ENCODE measurements at regions not wholly inside any gene's neighbourhood (a gene's known extent, or its start where the extent isn't known, plus 50 kb on each side); places are given as distances from the start of the nearest gene placed in this dataset.

- Histone ChIP-seq H3K9me1 (replicated peaks; ENCODE audit: control insufficient read depth, extremely low read depth, insufficient read depth, low read length) (no peaks in the 10 kb centered on the region), H3K36me3 (ENCODE audit: control insufficient read depth in 2 of 2, extremely low read depth in 1 of 2, insufficient read depth in 2 of 2, low read length in 2 of 2) (no peaks in the 10 kb centered on the region), H3K9me3 (replicated peaks; ENCODE audit: control insufficient read depth, insufficient read depth, low read length) (no peaks in the 10 kb centered on the region), H2AFZ (ENCODE audit: low read depth, low read length) (no peak overlapping the region), H3K9ac (replicated peaks; ENCODE audit: extremely low read depth, insufficient read depth, low read length) (no peak overlapping the region), H3K27ac (ENCODE audit: insufficient read depth, low read depth, low read length) (no peak overlapping the region), H3K79me2 (ENCODE audit: control insufficient read depth, insufficient read depth, low read length) (no peaks in the 10 kb centered on the region), H3K4me3 (replicated peaks in 1 of 3; ENCODE audit: insufficient read depth in 1 of 3, low read depth in 1 of 3, low read length in 3 of 3) (no peak overlapping the region), H3K4me1 (ENCODE audit: control insufficient read depth, extremely low read depth, insufficient read depth, low read length) (no peaks in the 10 kb centered on the region), H4K20me1 (replicated peaks; ENCODE audit: control insufficient read depth, extremely low read depth, insufficient read depth, low read length) (no peaks in the 10 kb centered on the region), H3K27me3 (ENCODE audit: control insufficient read depth in 2 of 2, insufficient read depth in 2 of 2, low read length in 2 of 2) (peaks cover 6 to 8% of the 10 kb centered on the region in 2 experiments), H3K4me2 (ENCODE audit: insufficient read depth, low read length) (no peak overlapping the region)
- no TSS peak for BruUV-seq (replicated peaks)
- FAIRE-seq (no peak), DNase-seq (ENCODE audit: low read depth, low spot score) (no peak)
- POLR2A ChIA-PET: no interaction called here
- no peak for TF ChIP-seq FOS (IDR thresholded peaks at IDR 0.05; ENCODE audit: borderline replicate concordance, insufficient read depth, low read length)
- no peak for TF ChIP-seq GATA2 (IDR thresholded peaks at IDR 0.05; ENCODE audit: insufficient read depth, insufficient read length, low read depth, low read length)
- no peak for TF ChIP-seq MAX (IDR thresholded peaks at IDR 0.05; ENCODE audit: insufficient read depth, insufficient read length)
- TF ChIP-seq, protein P1, sequence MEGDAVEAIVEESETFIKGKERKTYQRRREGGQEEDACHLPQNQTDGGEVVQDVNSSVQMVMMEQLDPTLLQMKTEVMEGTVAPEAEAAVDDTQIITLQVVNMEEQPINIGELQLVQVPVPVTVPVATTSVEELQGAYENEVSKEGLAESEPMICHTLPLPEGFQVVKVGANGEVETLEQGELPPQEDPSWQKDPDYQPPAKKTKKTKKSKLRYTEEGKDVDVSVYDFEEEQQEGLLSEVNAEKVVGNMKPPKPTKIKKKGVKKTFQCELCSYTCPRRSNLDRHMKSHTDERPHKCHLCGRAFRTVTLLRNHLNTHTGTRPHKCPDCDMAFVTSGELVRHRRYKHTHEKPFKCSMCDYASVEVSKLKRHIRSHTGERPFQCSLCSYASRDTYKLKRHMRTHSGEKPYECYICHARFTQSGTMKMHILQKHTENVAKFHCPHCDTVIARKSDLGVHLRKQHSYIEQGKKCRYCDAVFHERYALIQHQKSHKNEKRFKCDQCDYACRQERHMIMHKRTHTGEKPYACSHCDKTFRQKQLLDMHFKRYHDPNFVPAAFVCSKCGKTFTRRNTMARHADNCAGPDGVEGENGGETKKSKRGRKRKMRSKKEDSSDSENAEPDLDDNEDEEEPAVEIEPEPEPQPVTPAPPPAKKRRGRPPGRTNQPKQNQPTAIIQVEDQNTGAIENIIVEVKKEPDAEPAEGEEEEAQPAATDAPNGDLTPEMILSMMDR (IDR thresholded peaks at IDR 0.05; ENCODE audit: extremely low read depth in 1 of 2, insufficient read depth in 1 of 2, low read depth in 1 of 2, low read length in 2 of 2): no peak
- no peak for TF ChIP-seq POLR2AphosphoS5 (IDR thresholded peaks at IDR 0.05; ENCODE audit: insufficient read depth, low read depth, low read length)
- dilution Hi-C loops (cut with MboI; ENCODE audit: extremely low pct_ligation_motif_present, low sequenced_read_pairs): no loop called here
- CTCF ChIA-PET: no interaction called here
- intact Hi-C loops (cut with micrococcal nuclease): no loop called here
Measured at GRCh38 chr18:25786758-25787157, 303.7 kb downstream of the SS18 start.

- Histone ChIP-seq H3K4me1 (ENCODE audit: control insufficient read depth, extremely low read depth, insufficient read depth, low read length) (no peaks in the 10 kb centered on the region), H3K9me3 (replicated peaks; ENCODE audit: control insufficient read depth, insufficient read depth, low read length) (no peaks in the 10 kb centered on the region), H3K27ac (ENCODE audit: insufficient read depth, low read depth, low read length) (no peak overlapping the region), H3K36me3 (ENCODE audit: control insufficient read depth in 2 of 2, extremely low read depth in 1 of 2, insufficient read depth in 2 of 2, low read length in 2 of 2) (no peaks in the 10 kb centered on the region), H2AFZ (ENCODE audit: low read depth, low read length) (no peak overlapping the region), H3K4me3 (replicated peaks in 1 of 3; ENCODE audit: insufficient read depth in 1 of 3, low read depth in 1 of 3, low read length in 3 of 3) (no peak overlapping the region), H4K20me1 (replicated peaks; ENCODE audit: control insufficient read depth, extremely low read depth, insufficient read depth, low read length) (no peaks in the 10 kb centered on the region), H3K9ac (replicated peaks; ENCODE audit: extremely low read depth, insufficient read depth, low read length) (no peak overlapping the region), H3K79me2 (ENCODE audit: control insufficient read depth, insufficient read depth, low read length) (no peaks in the 10 kb centered on the region), H3K9me1 (replicated peaks; ENCODE audit: control insufficient read depth, extremely low read depth, insufficient read depth, low read length) (no peaks in the 10 kb centered on the region), H3K27me3 (ENCODE audit: control insufficient read depth in 2 of 2, insufficient read depth in 2 of 2, low read length in 2 of 2) (peaks cover 9 to 11% of the 10 kb centered on the region in 2 experiments), H3K4me2 (ENCODE audit: insufficient read depth, low read length) (no peak overlapping the region)
- dilution Hi-C loops (cut with MboI; ENCODE audit: extremely low pct_ligation_motif_present, low sequenced_read_pairs): no loop called here
- FAIRE-seq (no peak), DNase-seq (ENCODE audit: low read depth, low spot score) (no peak)
- ChIA-PET POLR2A (no interaction called here), CTCF (interaction anchor here (1.4 kb wide), 1 partner anchor 12 kb away, joined by 5 read pairs; no protein-coding TSS in a partner anchor)
- BruUV-seq (replicated peaks): no TSS peak
- intact Hi-C loops (cut with micrococcal nuclease): no loop called here
- TF ChIP-seq EZH2 (IDR thresholded peaks at IDR 0.05; ENCODE audit: borderline replicate concordance, low read depth, low read length, severe bottlenecking) (no peak), MYC (IDR thresholded peaks at IDR 0.05; ENCODE audit: low read depth, low read length) (no peak), JUN (IDR thresholded peaks at IDR 0.05; ENCODE audit: borderline replicate concordance, insufficient read depth, insufficient read length, low read depth) (no peak), GATA2 (IDR thresholded peaks at IDR 0.05; ENCODE audit: insufficient read depth, insufficient read length, low read depth, low read length) (no peak), POLR2AphosphoS5 (IDR thresholded peaks at IDR 0.05; ENCODE audit: insufficient read depth, low read depth, low read length) (no peak), FOS (IDR thresholded peaks at IDR 0.05; ENCODE audit: borderline replicate concordance, insufficient read depth, low read length) (no peak), MAX (IDR thresholded peaks at IDR 0.05; ENCODE audit: insufficient read depth, insufficient read length) (no peak), POLR2A (IDR thresholded peaks at IDR 0.05; ENCODE audit: low read depth, low read length) (no peak)
- TF ChIP-seq, protein P1 (IDR thresholded peaks at IDR 0.05; ENCODE audit: extremely low read depth in 1 of 2, insufficient read depth in 1 of 2, low read depth in 1 of 2, low read length in 2 of 2): no peak
Measured at GRCh38 chr18:25780105-25780504, 310.3 kb downstream of the SS18 start.
